ENCODE measurements at regions not wholly inside any gene's neighbourhood (a gene's known extent, or its start where the extent isn't known, plus 50 kb on each side); places are given as distances from the start of the nearest gene placed in this dataset.

GRCh38 chr4:20617678-20618396, 82.4 kb upstream of the PACRGL start:
- H3K27me3 ChIP-seq (ENCODE audit: control insufficient read depth, insufficient read depth, low read length), result no peaks in the 10 kb centered on the region
- Mint-ChIP-seq H3K27me3 (ENCODE audit: low read depth in 2 of 2) (peaks cover 0 to 8% of the 10 kb centered on the region in 2 donors), H3K27ac (no peak overlapping the region), H3K36me3 (no peaks in the 10 kb centered on the region), H3K9me3 (no peaks in the 10 kb centered on the region), H3K4me3 (no peak overlapping the region), H3K4me1 (peaks cover 0 to 4% of the 10 kb centered on the region in 2 donors)
- ATAC-seq (no peak), DNase-seq (no peak)
- TF ChIP-seq CTCF (IDR thresholded peaks at IDR 0.05), result no peak
- intact Hi-C loops (cut with micrococcal nuclease), result no loop called here
- H3K4me1 ChIP-seq (ENCODE audit: control insufficient read depth, insufficient read depth, low read length), result no peaks in the 10 kb centered on the region
- H3K27ac ChIP-seq (ENCODE audit: low read length), result no peak overlapping the region
- no peak overlapping the region for H3K4me3 ChIP-seq (ENCODE audit: low read length)
- H3K9me3 ChIP-seq (ENCODE audit: control insufficient read depth, insufficient read depth, low read length), result no peaks in the 10 kb centered on the region
- H3K36me3 ChIP-seq (ENCODE audit: control insufficient read depth, insufficient read depth, low read length), result no peaks in the 10 kb centered on the region
- 43% methylated on average over 7 of the region's 10 CpGs for WGBS (ENCODE audit: insufficient coverage)

GRCh38 chr4:20618731-20619130, 81.5 kb upstream of the PACRGL start:
- no peak for TF ChIP-seq CTCF (IDR thresholded peaks at IDR 0.05)
- H3K36me3 ChIP-seq (ENCODE audit: control insufficient read depth, insufficient read depth, low read length), result no peaks in the 10 kb centered on the region
- H3K4me1 ChIP-seq (ENCODE audit: control insufficient read depth, insufficient read depth, low read length), result no peaks in the 10 kb centered on the region
- DNase-seq (no peak), ATAC-seq (no peak)
- H3K27me3 Mint-ChIP-seq (ENCODE audit: low read depth in 2 of 2), result peaks cover 4 to 8% of the 10 kb centered on the region in 2 donors
- 87% methylated on average over 12 of the region's 12 CpGs for WGBS (ENCODE audit: insufficient coverage)
- no peaks in the 10 kb centered on the region for H3K9me3 Mint-ChIP-seq
- H3K27me3 ChIP-seq (ENCODE audit: control insufficient read depth, insufficient read depth, low read length), result no peaks in the 10 kb centered on the region
- H3K36me3 Mint-ChIP-seq, result no peaks in the 10 kb centered on the region
- intact Hi-C loops (cut with micrococcal nuclease), result no loop called here
- no peak overlapping the region for H3K4me3 Mint-ChIP-seq
- H3K4me1 Mint-ChIP-seq, result peaks cover 0 to 4% of the 10 kb centered on the region in 2 donors
- H3K27ac ChIP-seq (ENCODE audit: low read length), result no peak overlapping the region
- no peaks in the 10 kb centered on the region for H3K9me3 ChIP-seq (ENCODE audit: control insufficient read depth, insufficient read depth, low read length)
- H3K27ac Mint-ChIP-seq, result no peak overlapping the region
- H3K4me3 ChIP-seq (ENCODE audit: low read length), result no peak overlapping the region

GRCh38 chr4:20621476-20621875, 78.8 kb upstream of the PACRGL start:
- peak overlapping the region; percentile 28 for H3K4me3 Mint-ChIP-seq
- H3K36me3 Mint-ChIP-seq, result no peaks in the 10 kb centered on the region
- Histone ChIP-seq H3K36me3 (ENCODE audit: control insufficient read depth, insufficient read depth, low read length) (no peaks in the 10 kb centered on the region), H3K4me3 (ENCODE audit: low read length) (no peak overlapping the region), H3K4me1 (ENCODE audit: control insufficient read depth, insufficient read depth, low read length) (no peaks in the 10 kb centered on the region), H3K9me3 (ENCODE audit: control insufficient read depth, insufficient read depth, low read length) (no peaks in the 10 kb centered on the region), H3K27me3 (ENCODE audit: control insufficient read depth, insufficient read depth, low read length) (no peaks in the 10 kb centered on the region), H3K27ac (ENCODE audit: low read length) (no peak overlapping the region)
- TF ChIP-seq CTCF (IDR thresholded peaks at IDR 0.05), result no peak
- peaks cover 4 to 8% of the 10 kb centered on the region in 2 donors for H3K27me3 Mint-ChIP-seq (ENCODE audit: low read depth in 2 of 2)
- WGBS (ENCODE audit: insufficient coverage), result no CpG with 5 or more reads among the region's 1 CpG
- no peak overlapping the region for H3K27ac Mint-ChIP-seq
- peaks cover 0 to 4% of the 10 kb centered on the region in 2 donors for H3K4me1 Mint-ChIP-seq
- DNase-seq (no peak), ATAC-seq (peak in 1 of 3 donors; percentile 24)
- intact Hi-C loops (cut with micrococcal nuclease), result no loop called here
- no peaks in the 10 kb centered on the region for H3K9me3 Mint-ChIP-seq

- no peaks in the 10 kb centered on the region for H3K36me3 Mint-ChIP-seq
- Histone ChIP-seq H3K4me1 (ENCODE audit: control insufficient read depth, insufficient read depth, low read length) (no peaks in the 10 kb centered on the region), H3K36me3 (ENCODE audit: control insufficient read depth, insufficient read depth, low read length) (no peaks in the 10 kb centered on the region), H3K27me3 (ENCODE audit: control insufficient read depth, insufficient read depth, low read length) (no peaks in the 10 kb centered on the region), H3K4me3 (ENCODE audit: low read length) (no peak overlapping the region), H3K9me3 (ENCODE audit: control insufficient read depth, insufficient read depth, low read length) (no peaks in the 10 kb centered on the region), H3K27ac (ENCODE audit: low read length) (no peak overlapping the region)
- intact Hi-C loops (cut with micrococcal nuclease), result no loop called here
- no peaks in the 10 kb centered on the region for H3K9me3 Mint-ChIP-seq
- peaks cover 0 to 4% of the 10 kb centered on the region in 2 donors for H3K4me1 Mint-ChIP-seq
- H3K4me3 Mint-ChIP-seq, result no peak overlapping the region
- no peak overlapping the region for H3K27ac Mint-ChIP-seq
- no peak for DNase-seq
- 91% methylated on average over 1 of the region's 1 CpG for WGBS (ENCODE audit: insufficient coverage)
- no peak for TF ChIP-seq CTCF (IDR thresholded peaks at IDR 0.05)
- no peak for ATAC-seq
- H3K27me3 Mint-ChIP-seq (ENCODE audit: low read depth in 2 of 2), result peaks cover 4 to 8% of the 10 kb centered on the region in 2 donors
Observed at GRCh38 chr4:20622701-20623100, 77.6 kb upstream of the PACRGL start.

Measured in natural killer cell (primary cell).